Right cardiac atrium (tissue), 5 donors: ENCODE measurements at regions not wholly inside any gene's neighbourhood (a gene's known extent, or its start where the extent isn't known, plus 50 kb on each side); places are given as distances from the start of the nearest gene placed in this dataset.

ENCODE experiments used
- ATAC-seq, 2 donors: fragments of 200-7000 bp; cut with Tn5 transposase; one replicate each; pipeline versions ENCODE4 v1.8.0 to v1.9.1; 2020; ENCODE audit warnings: moderate library complexity in 2 of 2, mild to moderate bottlenecking in 1 of 2
- DNase-seq, 3 donors: peaks; one replicate each; pipeline ENCODE4 v3.0.0-alpha.2; 2020
- H3K27ac ChIP-seq: one replicate; pipeline ENCODE4 v1.5.1; 2013; ENCODE audit warnings: mild to moderate bottlenecking, low read length, control low read depth, moderate library complexity
- H3K27me3 ChIP-seq: one replicate; pipeline ENCODE4 v1.6.1; 2013; ENCODE audit not compliant: control insufficient read depth, insufficient read depth
- H3K4me1 ChIP-seq: one replicate; pipeline ENCODE4 v1.6.1; 2013; ENCODE audit warnings: low read length; ENCODE audit not compliant: control insufficient read depth, insufficient read depth
- H3K4me3 ChIP-seq: one replicate; pipeline ENCODE4 v1.5.1; 2013; ENCODE audit warnings: low read length, control low read depth
- H3K9me3 ChIP-seq: one replicate; pipeline ENCODE4 v1.6.1; 2013; ENCODE audit warnings: low read length; ENCODE audit not compliant: control insufficient read depth
- WGBS: extraction: QIAGEN DNeasy Blood & Tissue Kit; methylation state at CpG from one replicate; pipeline ENCODE4 v1.1.7; 2013; 5-methylcytosine and 5-hydroxymethylcytosine counted together
- intact Hi-C, 4 donors: fragments of 100-400 bp; cut with DNase I; formaldehyde crosslinking; loops; one replicate each; pipeline versions ENCODE4 v1.11.0 to v1.14.0; 2022 to 2023
- donor health status: healthy with polysubstance abuse.
- donor health status: DM: no; HTN: yes; CAD: no.
- donor health status: DM: no; HTN: no; CAD: no.
- donor health status: DM: no; HTN: yes; CAD: no; lungs with severe emphysema.
- donor health status: DM: yes; HTN: yes; CAD: no.

DNA sequence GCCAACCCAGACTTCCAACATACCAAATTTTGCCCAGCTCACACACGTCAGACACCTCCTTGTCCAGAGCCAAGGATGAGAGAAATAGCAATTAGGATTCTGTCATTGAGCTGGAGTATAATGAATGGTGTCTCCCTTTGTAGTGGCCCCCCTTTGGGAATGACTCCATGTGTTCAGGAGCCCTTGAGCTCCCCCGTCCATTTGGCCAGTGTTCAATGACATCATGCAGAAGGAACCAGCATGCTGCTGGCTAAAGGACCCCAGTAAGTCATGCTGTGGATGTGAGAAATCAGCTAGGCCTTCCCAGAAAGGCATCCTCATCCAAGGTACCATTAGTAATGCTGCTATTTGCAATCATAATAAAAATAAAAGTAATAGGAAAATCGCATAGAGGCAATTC, 158.8 kb upstream of the SRRM4 start:
- Histone ChIP-seq H3K4me1 (no peaks in the 10 kb centered on the region), H3K9me3 (no peaks in the 10 kb centered on the region), H3K27me3 (no peaks in the 10 kb centered on the region), H3K4me3 (no peak overlapping the region), H3K27ac (no peak overlapping the region)
- 68% methylated on average over 3 of the region's 3 CpGs for WGBS
- intact Hi-C loops = no loop called here
- DNase-seq (no peak), ATAC-seq (no peak)

DNA sequence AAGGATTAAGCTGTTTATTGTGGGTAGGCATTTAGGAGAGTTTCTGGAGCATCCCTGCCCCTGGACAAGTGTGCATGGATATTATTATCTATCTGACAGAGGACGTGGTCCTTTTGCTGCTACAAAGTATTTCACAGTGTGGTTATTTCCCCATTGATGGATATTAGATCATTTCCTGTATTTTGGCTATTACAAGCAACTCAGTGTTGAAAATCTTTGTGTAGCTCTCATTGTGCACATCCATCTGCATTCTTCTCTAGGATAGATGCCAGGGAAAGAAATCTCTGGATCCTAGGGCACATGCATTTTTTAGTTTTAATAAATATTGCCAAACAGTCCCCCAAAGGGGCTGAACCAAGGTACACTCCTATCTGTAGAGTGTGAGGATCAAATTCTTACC, 154.3 kb upstream of the SRRM4 start:
- no peaks in the 10 kb centered on the region for H3K9me3 ChIP-seq
- no peak overlapping the region for H3K4me3 ChIP-seq
- ATAC-seq (no peak), DNase-seq (no peak)
- no peaks in the 10 kb centered on the region for H3K27me3 ChIP-seq
- 25% methylated on average over 1 of the region's 1 CpG for WGBS
- H3K4me1 ChIP-seq = no peaks in the 10 kb centered on the region
- intact Hi-C loops = no loop called here
- no peak overlapping the region for H3K27ac ChIP-seq

DNA sequence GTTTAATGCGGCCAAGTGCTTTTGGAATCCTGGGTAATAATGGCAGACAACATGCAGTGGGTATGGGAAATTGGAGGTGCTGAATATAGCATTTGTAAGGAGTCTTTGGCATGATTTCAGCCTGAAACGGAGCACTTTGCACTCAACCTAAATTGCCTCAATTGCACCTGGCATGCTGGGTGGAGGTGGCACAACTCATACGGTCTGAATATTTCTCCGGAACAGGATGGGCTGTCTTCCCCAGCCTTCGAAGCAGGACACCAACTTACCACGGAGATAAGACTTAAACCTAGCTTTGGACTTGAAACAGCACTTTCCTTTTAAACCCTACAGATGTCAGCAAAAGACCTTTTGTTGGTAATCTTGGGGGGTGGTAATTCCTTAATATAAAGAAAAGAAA, 153.7 kb upstream of the SRRM4 start:
- WGBS = 72% methylated on average over 6 of the region's 6 CpGs
- ATAC-seq = no peak
- intact Hi-C loops = no loop called here

DNA sequence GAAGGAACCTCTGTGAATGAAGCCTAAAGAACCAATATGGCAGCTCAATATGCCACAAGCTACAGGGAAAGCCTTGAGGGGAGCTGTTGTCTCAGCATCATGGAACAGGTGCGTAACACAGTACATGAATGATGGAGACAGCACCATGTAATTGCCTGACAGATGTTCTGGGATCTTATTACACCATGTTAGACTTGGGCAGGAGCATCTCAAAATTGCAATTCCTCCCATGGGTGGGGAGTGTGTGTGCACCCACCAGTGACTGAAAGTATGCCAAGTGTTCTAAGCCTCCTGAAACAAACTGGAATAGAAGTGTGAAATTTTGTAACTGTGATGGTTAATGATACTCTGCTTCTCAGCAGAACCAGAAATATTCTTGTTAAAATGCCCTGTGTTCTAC, 151.0 kb upstream of the SRRM4 start:
- intact Hi-C loops = no loop called here
- no peaks in the 10 kb centered on the region for H3K9me3 ChIP-seq
- ATAC-seq (no peak), DNase-seq (no peak)
- H3K27me3 ChIP-seq = no peaks in the 10 kb centered on the region
- 87% methylated on average over 1 of the region's 1 CpG for WGBS
- H3K4me3 ChIP-seq = no peak overlapping the region
- H3K4me1 ChIP-seq = no peaks in the 10 kb centered on the region
- H3K27ac ChIP-seq = no peak overlapping the region

More for the DNA sequence above, 153.7 kb upstream of the SRRM4 start:
- DNase-seq = no peak
- Histone ChIP-seq H3K27me3 (no peaks in the 10 kb centered on the region), H3K4me1 (no peaks in the 10 kb centered on the region), H3K27ac (no peak overlapping the region), H3K9me3 (no peaks in the 10 kb centered on the region), H3K4me3 (no peak overlapping the region)

DNA sequence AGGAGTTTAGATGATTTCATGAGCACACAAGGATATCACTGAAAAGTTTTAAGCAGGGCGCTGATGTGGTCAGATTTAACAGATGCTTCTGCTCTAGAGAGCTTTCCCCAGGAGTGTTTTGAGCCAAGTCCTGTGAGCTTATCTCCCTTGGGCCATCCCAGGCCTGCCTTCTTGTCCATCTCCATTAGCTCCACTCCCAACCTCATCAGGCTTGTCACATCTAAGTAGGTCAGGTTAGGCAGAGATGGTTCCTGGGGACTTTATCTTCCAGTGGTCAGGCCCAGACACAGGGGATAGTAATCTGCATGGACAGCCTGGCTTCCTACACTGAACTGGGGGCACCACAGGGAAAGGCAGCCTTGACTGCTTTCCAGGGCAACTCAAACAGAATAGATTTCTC, 145.4 kb upstream of the SRRM4 start:
- H3K4me3 ChIP-seq = no peak overlapping the region
- WGBS = 68% methylated on average over 1 of the region's 1 CpG
- ATAC-seq (no peak), DNase-seq (no peak)
- no peaks in the 10 kb centered on the region for H3K27me3 ChIP-seq
- no peaks in the 10 kb centered on the region for H3K4me1 ChIP-seq
- intact Hi-C loops = no loop called here
- H3K9me3 ChIP-seq = no peaks in the 10 kb centered on the region
- H3K27ac ChIP-seq = no peak overlapping the region

DNA sequence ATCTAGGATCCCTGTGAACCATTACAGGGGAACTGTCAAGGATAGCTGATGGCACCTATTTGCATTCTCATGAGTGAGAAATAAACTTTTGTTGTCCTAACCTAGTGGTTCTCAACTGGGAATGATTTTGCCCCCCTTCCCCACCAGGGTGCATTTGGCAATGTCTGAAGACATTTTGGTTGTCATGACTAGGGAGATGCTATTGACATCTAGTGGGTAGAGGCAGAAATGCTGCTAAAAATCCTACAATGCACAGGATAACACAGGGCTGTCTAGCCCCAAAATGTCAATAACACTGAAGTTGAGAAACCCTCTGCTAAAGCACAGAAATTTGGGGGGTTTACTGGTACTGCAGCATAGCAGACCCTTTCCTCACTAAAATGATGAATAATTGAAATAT, 140.9 kb upstream of the SRRM4 start:
- Histone ChIP-seq H3K9me3 (no peaks in the 10 kb centered on the region), H3K27me3 (no peaks in the 10 kb centered on the region), H3K27ac (no peak overlapping the region), H3K4me3 (no peak overlapping the region), H3K4me1 (no peaks in the 10 kb centered on the region)
- intact Hi-C loops = no loop called here
- no peak for DNase-seq
- ATAC-seq = no peak

DNA sequence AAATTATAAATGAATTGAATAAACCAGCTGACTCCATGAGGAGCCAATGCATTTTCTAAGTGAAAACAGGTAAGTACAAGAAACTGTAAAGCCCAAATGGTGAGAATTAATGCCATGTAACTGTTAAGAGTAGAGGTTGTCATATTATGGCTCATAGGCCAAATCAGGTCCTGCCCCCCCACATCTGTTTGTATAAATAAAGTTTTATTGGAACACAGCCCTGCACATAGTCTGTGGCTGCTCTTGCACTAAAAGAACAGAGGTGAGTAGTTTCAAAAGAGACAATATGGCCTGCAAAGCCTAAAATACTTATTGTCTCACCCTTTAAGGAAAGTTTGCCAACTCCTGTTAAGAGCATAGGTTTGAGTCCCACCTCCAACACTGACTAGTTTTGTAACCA, 140.5 kb upstream of the SRRM4 start:
- no peaks in the 10 kb centered on the region for H3K9me3 ChIP-seq
- intact Hi-C loops = no loop called here
- no peak for ATAC-seq
- no peaks in the 10 kb centered on the region for H3K27me3 ChIP-seq
- no peak for DNase-seq
- H3K27ac ChIP-seq = no peak overlapping the region
- H3K4me3 ChIP-seq = no peak overlapping the region
- no peaks in the 10 kb centered on the region for H3K4me1 ChIP-seq

DNA sequence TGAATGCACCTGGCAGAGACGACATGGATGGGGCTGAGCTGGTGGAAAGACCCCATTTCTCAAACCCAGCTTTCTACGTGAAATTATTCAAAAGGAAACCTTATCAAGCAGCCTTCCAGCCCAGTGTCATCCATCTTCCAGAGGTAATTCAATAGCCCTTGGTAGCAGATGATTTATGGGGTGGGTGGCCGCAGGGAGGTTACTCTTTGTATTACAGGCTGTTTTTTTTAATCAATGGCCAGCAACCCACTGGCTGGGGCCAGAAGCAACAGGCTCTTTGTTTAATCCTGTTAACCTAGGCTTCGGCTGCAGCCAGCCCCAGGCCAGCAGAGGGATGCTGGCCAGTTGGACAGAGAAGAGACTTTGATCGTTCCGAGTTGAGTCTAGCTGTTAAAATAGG, 139.8 kb upstream of the SRRM4 start:
- 22% methylated on average over 6 of the region's 6 CpGs for WGBS
- H3K9me3 ChIP-seq = no peaks in the 10 kb centered on the region
- ATAC-seq = no peak
- no peak for DNase-seq
- H3K27ac ChIP-seq = no peak overlapping the region
- H3K4me1 ChIP-seq = no peaks in the 10 kb centered on the region
- no peaks in the 10 kb centered on the region for H3K27me3 ChIP-seq
- intact Hi-C loops = no loop called here
- no peak overlapping the region for H3K4me3 ChIP-seq

DNA sequence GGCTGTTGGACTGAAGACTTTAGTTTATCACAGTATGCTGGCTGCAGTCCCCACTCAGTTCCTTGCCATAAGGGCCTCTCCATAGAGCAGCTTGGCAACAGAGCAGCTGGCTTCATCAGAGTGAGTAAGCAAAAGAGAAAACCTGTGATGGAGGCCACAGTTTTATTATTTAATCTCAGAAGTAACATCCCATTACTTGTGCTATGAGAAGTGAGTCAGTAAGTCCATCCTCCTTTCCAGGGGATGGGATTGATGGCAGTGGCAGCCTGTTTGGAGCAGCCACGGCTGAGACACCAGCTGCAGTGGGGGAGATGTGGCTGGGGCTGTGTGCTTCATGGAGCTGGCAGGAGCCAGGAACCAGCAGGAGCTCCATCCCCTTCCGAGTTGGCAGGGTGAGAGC, 138.5 kb upstream of the SRRM4 start:
- intact Hi-C loops = no loop called here
- ATAC-seq (no peak), DNase-seq (peak in 1 of 3 donors; percentile 29)
- H3K4me3 ChIP-seq = no peak overlapping the region
- no peak overlapping the region for H3K27ac ChIP-seq
- WGBS = 40% methylated on average over 2 of the region's 2 CpGs
- H3K27me3 ChIP-seq = no peaks in the 10 kb centered on the region
- H3K9me3 ChIP-seq = no peaks in the 10 kb centered on the region
- H3K4me1 ChIP-seq = no peaks in the 10 kb centered on the region

DNA sequence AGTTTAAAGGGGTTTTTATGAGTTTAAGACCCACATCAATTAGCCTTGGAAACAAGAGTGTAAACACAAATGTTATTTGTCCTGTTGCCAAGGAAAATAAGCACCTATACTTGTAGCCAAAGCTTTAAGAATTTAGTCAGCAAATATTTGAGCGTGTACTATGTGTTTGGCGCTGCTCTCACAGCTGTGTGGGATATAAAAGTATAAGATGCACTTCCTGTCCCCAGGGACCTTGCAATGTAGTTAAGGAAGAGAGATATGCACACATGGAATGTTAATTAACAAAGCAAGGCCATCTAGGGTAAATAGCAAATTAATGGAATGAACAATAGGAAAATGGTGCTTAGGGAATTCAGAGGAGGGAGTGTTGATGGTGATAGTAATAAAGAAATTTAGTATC, 134.9 kb upstream of the SRRM4 start:
- ATAC-seq = no peak
- Histone ChIP-seq H3K27ac (no peak overlapping the region), H3K27me3 (no peaks in the 10 kb centered on the region), H3K4me3 (no peak overlapping the region), H3K9me3 (no peaks in the 10 kb centered on the region), H3K4me1 (no peaks in the 10 kb centered on the region)
- WGBS = 47% methylated on average over 2 of the region's 2 CpGs
- no peak for DNase-seq
- intact Hi-C loops = no loop called here

DNA sequence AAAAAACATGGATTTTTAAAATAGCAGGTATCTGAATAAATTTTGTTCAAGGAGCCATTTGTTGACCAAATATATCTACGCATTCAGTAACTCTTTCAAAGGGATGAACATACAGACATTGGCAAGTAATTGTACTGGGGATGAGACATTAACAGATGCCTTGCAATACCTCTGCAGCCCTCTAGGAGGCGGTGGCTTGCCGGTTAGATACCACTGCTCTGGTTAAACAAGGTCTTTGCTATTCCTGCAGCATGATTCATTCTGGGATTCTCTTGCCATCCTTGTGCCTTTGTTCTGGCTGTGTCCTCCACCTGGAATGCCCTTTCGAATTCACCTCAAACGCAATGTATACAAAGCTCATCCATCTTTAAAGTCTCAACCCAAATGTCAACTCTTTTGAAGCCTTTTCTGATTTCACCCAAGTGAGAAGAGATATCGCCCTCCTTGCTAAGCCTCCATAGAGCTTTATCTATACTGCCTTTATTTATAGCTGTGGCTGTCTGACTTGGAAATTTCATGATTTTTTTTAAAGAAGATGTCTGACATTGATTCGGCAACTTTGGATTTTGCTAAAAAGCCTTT, 131.0 kb upstream of the SRRM4 start:
- Histone ChIP-seq H3K4me1 (no peaks in the 10 kb centered on the region), H3K27ac (no peak overlapping the region), H3K27me3 (no peaks in the 10 kb centered on the region), H3K9me3 (no peaks in the 10 kb centered on the region), H3K4me3 (no peak overlapping the region)
- WGBS = 42% methylated on average over 7 of the region's 7 CpGs
- ATAC-seq (no peak), DNase-seq (peak in 1 of 3 donors; percentile 35)
- intact Hi-C loops = no loop called here

DNA sequence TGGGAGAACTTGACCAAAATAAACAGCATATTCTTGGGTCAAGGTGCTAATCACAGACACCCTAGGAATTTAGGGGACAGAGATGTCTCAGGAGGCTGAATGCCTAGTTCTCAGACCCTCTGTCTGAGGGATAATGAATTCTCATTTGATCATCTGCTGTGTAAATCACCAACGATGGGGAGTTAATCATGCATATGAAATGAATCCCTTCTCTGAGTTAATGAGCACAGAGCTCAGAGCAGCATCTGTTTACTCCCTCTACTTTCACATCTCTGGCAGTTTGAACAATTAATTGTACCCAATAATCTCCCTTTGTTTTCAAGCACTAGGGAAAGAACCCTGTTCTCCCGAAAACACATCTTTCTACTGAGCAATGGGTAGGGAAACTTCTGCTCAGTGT, 129.4 kb upstream of the SRRM4 start:
- intact Hi-C loops = no loop called here
- ATAC-seq = no peak
- 63% methylated on average over 2 of the region's 2 CpGs for WGBS
- no peaks in the 10 kb centered on the region for H3K27me3 ChIP-seq
- H3K27ac ChIP-seq = no peak overlapping the region
- H3K4me1 ChIP-seq = no peaks in the 10 kb centered on the region
- no peak for DNase-seq
- H3K9me3 ChIP-seq = no peaks in the 10 kb centered on the region
- H3K4me3 ChIP-seq = no peak overlapping the region
